ENCODE measurements at regions not wholly inside any gene's neighbourhood (a gene's known extent, or its start where the extent isn't known, plus 50 kb on each side); places are given as distances from the start of the nearest gene placed in this dataset.

- WGBS: 100% methylated on average over 1 of the region's 1 CpG
Observed at GRCh38 chr6:134637847-134638437, 312.0 kb downstream of the ALDH8A1 start.

GRCh38 chr6:134637282-134637681 lies 312.6 kb downstream of the ALDH8A1 start:
- H3K27ac ChIP-seq (ENCODE audit: low read length, poor library complexity, severe bottlenecking): no peak overlapping the region
- no peak overlapping the region for H4K8ac ChIP-seq (ENCODE audit: low read length)
- H2AK5ac ChIP-seq (ENCODE audit: low read length, severe bottlenecking): no peak overlapping the region
- no peak overlapping the region for H3K4ac ChIP-seq (ENCODE audit: low read depth in 1 of 2, low read length in 2 of 2)
- no peaks in the 10 kb centered on the region for H3K36me3 ChIP-seq (ENCODE audit: control insufficient read depth in 1 of 2, insufficient read depth in 2 of 2, low read depth in 1 of 2, low read length in 2 of 2)
- no peak overlapping the region for H2BK5ac ChIP-seq (ENCODE audit: low read depth, low read length, poor library complexity, severe bottlenecking)
- H3K23ac ChIP-seq (ENCODE audit: low read length in 2 of 2): no peak overlapping the region
- no peaks in the 10 kb centered on the region for H3K9me3 ChIP-seq (ENCODE audit: control insufficient read depth, low read length)
- no peak overlapping the region for H3K18ac ChIP-seq (ENCODE audit: low read depth in 1 of 2, low read length in 2 of 2)
- no peak overlapping the region for H4K91ac ChIP-seq (ENCODE audit: low read length)
- H3K79me1 ChIP-seq (replicated peaks; ENCODE audit: low read length, poor library complexity, severe bottlenecking): no peaks in the 10 kb centered on the region
- WGBS: 98% methylated on average over 5 of the region's 5 CpGs
- H2AFZ ChIP-seq (ENCODE audit: low read depth, low read length): no peak overlapping the region
- no peak overlapping the region for H2BK15ac ChIP-seq (ENCODE audit: low read depth, poor library complexity, severe bottlenecking)
- H2BK12ac ChIP-seq (ENCODE audit: low read length in 2 of 2): no peak overlapping the region
- H3K14ac ChIP-seq (ENCODE audit: low read length in 2 of 2): no peak overlapping the region
- no peak for DNase-seq
- H3K9ac ChIP-seq (ENCODE audit: low read length): no peak overlapping the region
- H2BK120ac ChIP-seq (ENCODE audit: low read depth, low read length): no peak overlapping the region
- H3K4me1 ChIP-seq (ENCODE audit: control insufficient read depth, insufficient read depth, low read depth, low read length): peaks cover 3% of the 10 kb centered on the region
- H3K4me2 ChIP-seq (ENCODE audit: low read length, poor library complexity, severe bottlenecking): no peak overlapping the region
- H3K4me3 ChIP-seq (ENCODE audit: insufficient read depth in 1 of 2, low read depth in 1 of 2, low read length in 2 of 2): no peak overlapping the region
- no peaks in the 10 kb centered on the region for H3K27me3 ChIP-seq (ENCODE audit: control insufficient read depth in 1 of 2, insufficient read depth in 1 of 2, low read length in 2 of 2)

More at GRCh38 chr6:134637847-134638437, 312.0 kb downstream of the ALDH8A1 start:
- H4K8ac ChIP-seq (ENCODE audit: low read length): no peak overlapping the region
- H3K4me1 ChIP-seq (ENCODE audit: control insufficient read depth, insufficient read depth, low read depth, low read length): peaks cover 3% of the 10 kb centered on the region
- H2AFZ ChIP-seq (ENCODE audit: low read depth, low read length): no peak overlapping the region
- H3K23ac ChIP-seq (ENCODE audit: low read length in 2 of 2): no peak overlapping the region
- H3K27me3 ChIP-seq (ENCODE audit: control insufficient read depth in 1 of 2, insufficient read depth in 1 of 2, low read length in 2 of 2): no peaks in the 10 kb centered on the region
- no peak overlapping the region for H2BK5ac ChIP-seq (ENCODE audit: low read depth, low read length, poor library complexity, severe bottlenecking)
- no peaks in the 10 kb centered on the region for H3K36me3 ChIP-seq (ENCODE audit: control insufficient read depth in 1 of 2, insufficient read depth in 2 of 2, low read depth in 1 of 2, low read length in 2 of 2)
- H2BK12ac ChIP-seq (ENCODE audit: low read length in 2 of 2): no peak overlapping the region
- no peak overlapping the region for H2AK5ac ChIP-seq (ENCODE audit: low read length, severe bottlenecking)
- DNase-seq: no peak
- no peaks in the 10 kb centered on the region for H3K9me3 ChIP-seq (ENCODE audit: control insufficient read depth, low read length)
- H3K79me1 ChIP-seq (replicated peaks; ENCODE audit: low read length, poor library complexity, severe bottlenecking): no peaks in the 10 kb centered on the region
- H3K14ac ChIP-seq (ENCODE audit: low read length in 2 of 2): no peak overlapping the region
- H3K9ac ChIP-seq (ENCODE audit: low read length): no peak overlapping the region
- H4K91ac ChIP-seq (ENCODE audit: low read length): no peak overlapping the region
- H3K18ac ChIP-seq (ENCODE audit: low read depth in 1 of 2, low read length in 2 of 2): no peak overlapping the region
- no peak overlapping the region for H2BK15ac ChIP-seq (ENCODE audit: low read depth, poor library complexity, severe bottlenecking)
- no peak overlapping the region for H3K4me3 ChIP-seq (ENCODE audit: insufficient read depth in 1 of 2, low read depth in 1 of 2, low read length in 2 of 2)
- H3K4ac ChIP-seq (ENCODE audit: low read depth in 1 of 2, low read length in 2 of 2): peak overlapping the region in 1 of 2 experiments; percentile 28
- no peak overlapping the region for H2BK120ac ChIP-seq (ENCODE audit: low read depth, low read length)
- no peak overlapping the region for H3K4me2 ChIP-seq (ENCODE audit: low read length, poor library complexity, severe bottlenecking)
- H3K27ac ChIP-seq (ENCODE audit: low read length, poor library complexity, severe bottlenecking): no peak overlapping the region

- Histone ChIP-seq H4K91ac (ENCODE audit: low read length) (no peak overlapping the region), H2BK120ac (ENCODE audit: low read depth, low read length) (no peak overlapping the region), H3K79me1 (replicated peaks; ENCODE audit: low read length, poor library complexity, severe bottlenecking) (no peaks in the 10 kb centered on the region), H3K9me3 (ENCODE audit: control insufficient read depth, low read length) (no peaks in the 10 kb centered on the region), H3K4me2 (ENCODE audit: low read length, poor library complexity, severe bottlenecking) (no peak overlapping the region), H3K27me3 (ENCODE audit: control insufficient read depth in 1 of 2, insufficient read depth in 1 of 2, low read length in 2 of 2) (no peaks in the 10 kb centered on the region), H2AK5ac (ENCODE audit: low read length, severe bottlenecking) (no peak overlapping the region), H3K14ac (ENCODE audit: low read length in 2 of 2) (no peak overlapping the region), H3K4me1 (ENCODE audit: control insufficient read depth, insufficient read depth, low read depth, low read length) (peaks cover 2% of the 10 kb centered on the region), H3K36me3 (ENCODE audit: control insufficient read depth in 1 of 2, insufficient read depth in 2 of 2, low read depth in 1 of 2, low read length in 2 of 2) (no peaks in the 10 kb centered on the region), H2BK15ac (ENCODE audit: low read depth, poor library complexity, severe bottlenecking) (no peak overlapping the region), H2BK5ac (ENCODE audit: low read depth, low read length, poor library complexity, severe bottlenecking) (no peak overlapping the region), H3K27ac (ENCODE audit: low read length, poor library complexity, severe bottlenecking) (no peak overlapping the region), H3K23ac (ENCODE audit: low read length in 2 of 2) (no peak overlapping the region), H3K4me3 (ENCODE audit: insufficient read depth in 1 of 2, low read depth in 1 of 2, low read length in 2 of 2) (no peak overlapping the region), H3K9ac (ENCODE audit: low read length) (no peak overlapping the region), H2BK12ac (ENCODE audit: low read length in 2 of 2) (no peak overlapping the region), H3K18ac (ENCODE audit: low read depth in 1 of 2, low read length in 2 of 2) (no peak overlapping the region), H3K4ac (ENCODE audit: low read depth in 1 of 2, low read length in 2 of 2) (no peak overlapping the region), H2AFZ (ENCODE audit: low read depth, low read length) (no peak overlapping the region), H4K8ac (ENCODE audit: low read length) (peak overlapping the region; percentile 47)
- 96% methylated on average over 7 of the region's 7 CpGs for WGBS
- no peak for DNase-seq
Observed at GRCh38 chr6:134636186-134636799, 313.6 kb downstream of the ALDH8A1 start.

- H2BK120ac ChIP-seq (ENCODE audit: low read depth, low read length): no peak overlapping the region
- WGBS: 91% methylated on average over 3 of the region's 3 CpGs
- no peak overlapping the region for H4K91ac ChIP-seq (ENCODE audit: low read length)
- H3K18ac ChIP-seq (ENCODE audit: low read depth in 1 of 2, low read length in 2 of 2): no peak overlapping the region
- DNase-seq: no peak
- no peaks in the 10 kb centered on the region for H3K79me1 ChIP-seq (replicated peaks; ENCODE audit: low read length, poor library complexity, severe bottlenecking)
- H3K4me1 ChIP-seq (ENCODE audit: control insufficient read depth, insufficient read depth, low read depth, low read length): no peaks in the 10 kb centered on the region
- H2BK5ac ChIP-seq (ENCODE audit: low read depth, low read length, poor library complexity, severe bottlenecking): no peak overlapping the region
- no peak overlapping the region for H3K4me3 ChIP-seq (ENCODE audit: insufficient read depth in 1 of 2, low read depth in 1 of 2, low read length in 2 of 2)
- no peaks in the 10 kb centered on the region for H3K27me3 ChIP-seq (ENCODE audit: control insufficient read depth in 1 of 2, insufficient read depth in 1 of 2, low read length in 2 of 2)
- H2BK15ac ChIP-seq (ENCODE audit: low read depth, poor library complexity, severe bottlenecking): no peak overlapping the region
- no peak overlapping the region for H3K4ac ChIP-seq (ENCODE audit: low read depth in 1 of 2, low read length in 2 of 2)
- H3K9ac ChIP-seq (ENCODE audit: low read length): no peak overlapping the region
- no peak overlapping the region for H2AFZ ChIP-seq (ENCODE audit: low read depth, low read length)
- H2AK5ac ChIP-seq (ENCODE audit: low read length, severe bottlenecking): no peak overlapping the region
- no peak overlapping the region for H3K14ac ChIP-seq (ENCODE audit: low read length in 2 of 2)
- no peak overlapping the region for H4K8ac ChIP-seq (ENCODE audit: low read length)
- H3K23ac ChIP-seq (ENCODE audit: low read length in 2 of 2): no peak overlapping the region
- no peaks in the 10 kb centered on the region for H3K36me3 ChIP-seq (ENCODE audit: control insufficient read depth in 1 of 2, insufficient read depth in 2 of 2, low read depth in 1 of 2, low read length in 2 of 2)
- H3K27ac ChIP-seq (ENCODE audit: low read length, poor library complexity, severe bottlenecking): no peak overlapping the region
- no peak overlapping the region for H2BK12ac ChIP-seq (ENCODE audit: low read length in 2 of 2)
- H3K4me2 ChIP-seq (ENCODE audit: low read length, poor library complexity, severe bottlenecking): no peak overlapping the region
- no peaks in the 10 kb centered on the region for H3K9me3 ChIP-seq (ENCODE audit: control insufficient read depth, low read length)
Observed at GRCh38 chr6:134634966-134635365, 314.9 kb downstream of the ALDH8A1 start.

All from mesenchymal stem cell (in vitro differentiated cells and primary cell).